ENCODE measurements at regions not wholly inside any gene's neighbourhood (a gene's known extent, or its start where the extent isn't known, plus 50 kb on each side); places are given as distances from the start of the nearest gene placed in this dataset.
"Not testable (repeated sequence)": the region's sequence is repeated elsewhere in the genome, so short reads cannot be mapped to it uniquely, and the experiment has no call there.

GRCh38 chr7:86375602-86376001 lies 268.1 kb upstream of the GRM3 start:
- DNase-seq (ENCODE audit: low read depth in 4 of 4, low spot score in 3 of 4): not testable (repeated sequence)

DNA sequence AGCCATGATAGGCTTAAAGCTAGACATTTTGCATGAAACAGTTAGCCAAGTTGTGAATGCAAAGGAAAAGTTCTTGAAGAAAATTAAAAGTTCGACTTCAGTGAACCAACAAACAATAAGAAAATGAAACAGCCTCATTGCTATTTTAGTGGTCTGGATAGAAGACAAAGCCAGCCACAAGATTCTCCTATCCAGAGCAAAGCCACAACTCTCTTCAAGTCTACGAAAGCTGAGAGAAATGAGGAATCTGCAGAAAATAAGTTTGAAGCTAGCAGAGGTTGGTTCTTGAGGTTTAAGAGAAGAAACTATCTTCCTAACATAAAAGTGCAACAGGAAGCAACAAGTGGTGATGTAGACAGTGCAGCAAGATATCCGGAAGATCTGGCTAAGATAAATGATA lies 271.4 kb upstream of the GRM3 start:
- DNase-seq (ENCODE audit: low read depth in 4 of 4, low spot score in 3 of 4): no peak

GRCh38 chr7:86366946-86367345 lies 276.8 kb upstream of the GRM3 start:
- DNase-seq (ENCODE audit: low read depth in 4 of 4, low spot score in 3 of 4): no peak

- DNase-seq (ENCODE audit: low read depth in 4 of 4, low spot score in 3 of 4): not testable (repeated sequence)
Measured at GRCh38 chr7:86340407-86340806, 303.3 kb upstream of the GRM3 start.

- no peak for DNase-seq (ENCODE audit: low read depth in 4 of 4, low spot score in 3 of 4)
Measured at GRCh38 chr7:86339051-86339450, 304.7 kb upstream of the GRM3 start.

- no peak for DNase-seq (ENCODE audit: low read depth in 4 of 4, low spot score in 3 of 4)
Measured at GRCh38 chr7:86328801-86329433, 314.8 kb upstream of the GRM3 start.

- no peak for DNase-seq (ENCODE audit: low read depth in 4 of 4, low spot score in 3 of 4)
Measured at GRCh38 chr7:86326847-86327246, 316.9 kb upstream of the GRM3 start.

DNA sequence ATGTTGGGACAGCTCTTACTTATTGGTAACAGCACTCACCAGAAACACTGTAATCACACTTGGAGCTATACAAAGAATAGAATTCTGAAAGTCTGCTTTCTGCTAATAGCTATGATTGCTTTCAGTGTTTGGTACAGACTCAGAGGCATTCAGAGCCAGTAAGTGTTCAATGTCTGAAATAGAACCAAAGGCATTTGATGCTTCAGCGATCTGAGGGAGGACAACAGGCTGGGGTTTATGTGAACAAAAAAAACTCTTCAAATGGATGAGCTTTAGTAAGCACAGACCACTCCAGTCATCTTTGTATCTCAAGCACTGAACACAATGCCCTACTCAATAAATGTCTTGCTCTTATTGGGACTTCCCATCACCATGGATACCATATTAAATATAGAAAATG lies 322.8 kb upstream of the GRM3 start:
- DNase-seq (ENCODE audit: low read depth in 4 of 4, low spot score in 3 of 4): no peak

- no peak for DNase-seq (ENCODE audit: low read depth in 4 of 4, low spot score in 3 of 4)
Measured at GRCh38 chr7:86320341-86320740, 323.4 kb upstream of the GRM3 start.

DNA sequence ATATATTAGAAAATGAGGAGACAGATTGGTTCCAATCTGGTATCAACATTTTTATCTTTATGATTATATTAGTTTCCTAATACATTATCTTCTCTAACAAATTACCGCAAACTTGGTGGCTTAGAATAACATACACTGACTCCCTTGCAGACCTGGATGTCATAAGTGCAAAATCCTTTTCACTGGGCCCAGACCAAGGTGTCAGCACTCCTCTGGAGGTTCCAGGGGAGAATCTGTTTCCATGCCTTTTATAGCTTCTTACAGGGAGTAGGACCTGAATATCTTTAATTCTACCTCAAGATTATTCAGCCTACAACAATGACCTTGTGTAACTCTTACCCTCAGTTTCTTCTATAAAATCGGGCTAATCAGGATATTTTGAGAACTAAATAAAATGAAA lies 329.9 kb upstream of the GRM3 start:
- DNase-seq (ENCODE audit: low read depth in 4 of 4, low spot score in 3 of 4): no peak

DNA sequence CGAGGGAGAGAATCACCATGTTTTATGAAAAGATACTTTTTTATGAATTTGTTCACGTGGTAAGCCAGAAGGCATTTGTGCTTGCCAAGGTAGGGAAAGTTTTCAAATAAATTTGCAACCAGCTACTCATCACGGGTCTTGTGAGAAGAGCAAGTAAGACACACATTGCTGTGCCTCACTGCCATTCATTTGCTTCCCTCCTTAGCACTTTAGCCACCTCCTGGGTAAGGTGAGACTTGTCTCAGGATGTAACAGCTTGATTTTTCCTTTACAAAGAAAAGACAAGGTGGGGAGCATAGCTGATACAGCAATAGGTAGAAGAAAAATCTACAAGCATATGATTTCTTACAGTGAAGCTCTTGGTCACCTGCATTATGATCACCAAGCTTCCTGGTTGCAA lies 342.4 kb upstream of the GRM3 start:
- no peak for DNase-seq (ENCODE audit: low read depth in 4 of 4, low spot score in 3 of 4)

GRCh38 chr7:86295526-86295925 lies 348.2 kb upstream of the GRM3 start:
- DNase-seq (ENCODE audit: low read depth in 4 of 4, low spot score in 3 of 4): no peak

DNA sequence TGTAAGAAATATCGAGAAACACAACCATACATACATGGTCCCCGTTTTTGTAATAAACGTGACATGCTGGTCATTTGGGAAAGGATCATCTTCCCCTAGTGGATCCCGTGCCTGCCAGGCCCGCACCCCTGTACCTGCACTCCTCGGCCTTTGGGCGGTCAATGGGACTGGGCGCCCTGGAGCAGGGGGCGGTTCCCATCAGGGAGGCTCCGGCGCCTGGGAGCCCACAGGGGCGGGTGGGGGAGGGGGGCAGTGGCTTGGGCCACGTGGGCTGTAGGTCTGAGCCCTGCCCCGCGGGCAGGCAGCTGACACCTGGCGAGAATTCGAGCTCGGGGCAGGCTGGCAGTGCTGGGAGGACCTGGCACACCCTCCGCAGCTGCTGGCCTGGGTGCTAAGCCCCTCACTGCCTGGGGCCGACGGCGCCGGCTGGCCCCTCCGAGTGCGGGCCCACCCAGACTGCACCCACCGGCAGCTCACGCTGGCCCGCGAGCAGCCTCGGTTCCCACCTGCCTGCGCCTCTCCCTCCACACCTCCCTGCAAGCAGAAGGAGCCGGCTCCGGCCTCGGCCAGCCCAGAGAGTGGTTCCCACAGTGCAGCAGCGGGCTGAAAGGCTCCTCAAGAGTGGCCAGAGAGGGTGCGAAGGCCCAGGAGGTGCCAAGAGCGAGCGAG lies 361.6 kb upstream of the GRM3 start:
- DNase-seq (ENCODE audit: low read depth in 4 of 4, low spot score in 3 of 4): no peak

- DNase-seq (ENCODE audit: low read depth in 4 of 4, low spot score in 3 of 4): no peak
Measured at GRCh38 chr7:86280150-86280549, 363.6 kb upstream of the GRM3 start.

DNA sequence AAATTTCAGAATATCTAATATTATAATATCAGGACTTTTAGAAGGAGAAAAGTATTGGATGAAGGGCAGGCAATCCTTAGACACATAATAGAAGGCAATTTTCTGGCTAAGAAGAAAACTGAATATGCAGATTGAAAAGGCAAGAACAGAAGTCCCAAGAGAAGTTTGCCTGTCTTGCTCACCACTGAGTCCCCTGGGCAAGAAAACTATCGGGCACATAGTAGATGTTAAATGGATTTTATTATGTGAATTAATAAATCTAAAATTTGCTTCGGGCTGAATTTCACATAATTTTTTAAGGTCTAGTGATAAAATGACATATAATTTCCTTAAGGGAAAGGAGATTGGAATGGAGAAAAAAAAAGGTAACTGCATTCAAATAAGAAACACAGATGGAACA lies 380.9 kb upstream of the GRM3 start:
- DNase-seq (ENCODE audit: low read depth in 4 of 4, low spot score in 3 of 4): no peak

GRCh38 chr7:86257894-86258293 lies 385.8 kb upstream of the GRM3 start:
- no peak for DNase-seq (ENCODE audit: low read depth in 4 of 4, low spot score in 3 of 4)

GRCh38 chr7:86252406-86252805 lies 391.3 kb upstream of the GRM3 start:
- DNase-seq (ENCODE audit: low read depth in 4 of 4, low spot score in 3 of 4): no peak

- DNase-seq (ENCODE audit: low read depth in 4 of 4, low spot score in 3 of 4): no peak
Measured at GRCh38 chr7:86248977-86249376, 394.7 kb upstream of the GRM3 start.

- no peak for DNase-seq (ENCODE audit: low read depth in 4 of 4, low spot score in 3 of 4)
Measured at GRCh38 chr7:86243171-86243570, 400.5 kb upstream of the GRM3 start.

GRCh38 chr7:86226191-86226590 lies 417.5 kb upstream of the GRM3 start:
- DNase-seq (ENCODE audit: low read depth in 4 of 4, low spot score in 3 of 4): no peak

DNA sequence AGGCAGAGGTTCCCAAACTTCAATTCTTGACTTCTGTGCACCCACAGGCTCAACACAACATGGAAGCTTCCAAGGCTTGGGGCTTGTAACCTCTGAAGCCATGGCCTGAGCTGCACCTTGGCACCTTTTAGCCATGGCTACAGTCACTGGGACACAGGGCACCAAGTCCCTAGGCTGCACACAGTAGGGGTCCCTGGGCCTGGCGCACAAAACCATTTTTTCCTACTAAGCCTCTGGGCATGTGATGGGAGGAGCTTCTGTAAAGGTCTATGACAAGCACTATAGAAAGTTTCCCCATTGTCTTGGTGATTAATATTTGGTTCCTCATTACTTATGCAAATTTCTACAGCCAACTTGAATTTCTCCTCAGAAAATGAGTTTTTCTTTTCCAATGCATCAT lies 420.9 kb upstream of the GRM3 start:
- no peak for DNase-seq (ENCODE audit: low read depth in 4 of 4, low spot score in 3 of 4)

DNA sequence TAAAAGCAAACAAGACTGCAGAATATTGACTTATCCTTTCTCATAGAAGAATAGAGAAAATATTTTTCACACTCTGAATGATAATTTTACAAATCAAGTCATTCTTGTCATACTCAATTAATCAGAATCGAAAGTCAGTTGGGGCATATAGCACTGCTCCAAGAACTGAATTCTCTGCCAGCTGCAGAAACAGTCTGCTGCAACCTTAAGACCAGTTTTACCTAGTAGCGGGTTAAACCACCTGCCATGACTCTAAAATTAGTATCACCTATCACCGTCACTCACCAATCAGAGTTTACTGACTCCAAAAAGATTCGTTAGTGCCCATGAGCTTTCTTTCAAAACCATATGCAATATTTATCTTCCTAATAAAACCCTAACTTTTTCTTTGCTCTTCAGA lies 429.0 kb upstream of the GRM3 start:
- no peak for DNase-seq (ENCODE audit: low read depth in 4 of 4, low spot score in 3 of 4)

DNA sequence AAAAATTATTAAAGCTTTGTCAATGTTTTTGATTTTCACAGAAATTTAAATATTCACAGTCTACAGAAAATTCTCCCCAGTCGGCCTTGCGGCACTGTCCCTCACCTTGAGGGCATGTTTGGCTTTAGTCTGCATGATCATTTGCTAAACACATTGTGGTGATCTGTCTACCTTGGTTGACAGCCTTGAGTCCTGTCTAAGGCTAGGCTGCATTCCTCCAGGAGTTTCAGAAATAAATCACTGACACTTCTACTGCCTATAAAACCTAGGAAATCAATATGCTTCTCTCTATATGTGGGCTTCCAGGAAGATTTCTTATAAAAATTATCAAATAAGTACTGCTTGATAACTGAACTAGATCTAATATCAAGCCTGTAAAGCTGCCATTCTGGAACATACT lies 430.7 kb upstream of the GRM3 start:
- DNase-seq (ENCODE audit: low read depth in 4 of 4, low spot score in 3 of 4): no peak

Data from left renal pelvis (tissue), 4 donors.